Mesothelial cell of epicardium (in vitro differentiated cells): ENCODE measurements at regions not wholly inside any gene's neighbourhood (a gene's known extent, or its start where the extent isn't known, plus 50 kb on each side); places are given as distances from the start of the nearest gene placed in this dataset.
"Not testable (repeated sequence)": the region's sequence is repeated elsewhere in the genome, so short reads cannot be mapped to it uniquely, and the experiment has no call there.

Experiments used
- DNase-seq, 2 experiments: peaks; one replicate each; pipeline ENCODE4 v3.0.0; 2021; ENCODE audit warnings: low spot score in 2 of 2; ENCODE audit not compliant: unreplicated experiment in 2 of 2
- H3K27ac Mint-ChIP-seq: 2 replicates; pipeline ENCODE4 v1.8.0; 2021; ENCODE audit warnings: mixed read lengths
- H3K27me3 Mint-ChIP-seq: 2 replicates; pipeline ENCODE4 v1.8.0; 2021; ENCODE audit warnings: low read depth, mixed read lengths
- H3K36me3 Mint-ChIP-seq: 2 replicates; pipeline ENCODE4 v1.8.0; 2021; ENCODE audit warnings: mixed read lengths
- H3K4me1 Mint-ChIP-seq: 2 replicates; pipeline ENCODE4 v1.8.0; 2021; ENCODE audit warnings: mixed read lengths
- H3K4me3 Mint-ChIP-seq: 2 replicates; pipeline ENCODE4 v1.8.0; 2021; ENCODE audit warnings: mild to moderate bottlenecking, moderate library complexity, mixed read lengths
- H3K9me3 Mint-ChIP-seq: 2 replicates; pipeline ENCODE4 v1.8.0; 2021; ENCODE audit warnings: mixed read lengths
- CTCF ChIP-seq: fragments of 200-600 bp; sonication (generic); IDR thresholded peaks from one replicate; pipeline ENCODE4 v1.5.0; 2021; ENCODE audit warnings: antibody characterized with exemption; ENCODE audit not compliant: unreplicated experiment

- Mint-ChIP-seq H3K27me3 (peaks cover 47% of the 10 kb centered on the region), H3K4me3 (no peak overlapping the region), H3K9me3 (peaks cover 5% of the 10 kb centered on the region), H3K36me3 (no peaks in the 10 kb centered on the region), H3K27ac (no peak overlapping the region), H3K4me1 (no peaks in the 10 kb centered on the region)
- TF ChIP-seq CTCF, result no peak
- no peak for DNase-seq
These were observed 163.4 kb upstream of the ITGA1 start for GRCh38 chr5:52624291-52624690.

GRCh38 chr5:52626312-52626711 lies 161.4 kb upstream of the ITGA1 start:
- peaks cover 5% of the 10 kb centered on the region for H3K9me3 Mint-ChIP-seq
- peaks cover 47% of the 10 kb centered on the region for H3K27me3 Mint-ChIP-seq

GRCh38 chr5:52627740-52628139 lies 160.0 kb upstream of the ITGA1 start:
- Mint-ChIP-seq H3K36me3 (no peaks in the 10 kb centered on the region), H3K9me3 (peaks cover 5% of the 10 kb centered on the region), H3K4me1 (no peaks in the 10 kb centered on the region), H3K4me3 (no peak overlapping the region), H3K27ac (no peak overlapping the region), H3K27me3 (peaks cover 47% of the 10 kb centered on the region)
- TF ChIP-seq CTCF, result no peak
- DNase-seq, result no peak

More at GRCh38 chr5:52626312-52626711, 161.4 kb upstream of the ITGA1 start:
- no peak overlapping the region for H3K4me3 Mint-ChIP-seq
- TF ChIP-seq CTCF, result no peak
- H3K36me3 Mint-ChIP-seq, result no peaks in the 10 kb centered on the region
- H3K27ac Mint-ChIP-seq, result no peak overlapping the region
- no peaks in the 10 kb centered on the region for H3K4me1 Mint-ChIP-seq
- DNase-seq, result no peak

- Mint-ChIP-seq H3K4me3 (no peak overlapping the region), H3K9me3 (peaks cover 5% of the 10 kb centered on the region), H3K36me3 (no peaks in the 10 kb centered on the region), H3K4me1 (no peaks in the 10 kb centered on the region), H3K27ac (no peak overlapping the region), H3K27me3 (peaks cover 31% of the 10 kb centered on the region)
- no peak for TF ChIP-seq CTCF
- DNase-seq, result no peak
These were observed 155.4 kb upstream of the ITGA1 start for GRCh38 chr5:52632281-52632680.

- DNase-seq, H3K4me3 Mint-ChIP-seq, H3K36me3 Mint-ChIP-seq, H3K9me3 Mint-ChIP-seq, H3K27ac Mint-ChIP-seq, H3K4me1 Mint-ChIP-seq: not testable (repeated sequence)
- peaks cover 20% of the 10 kb centered on the region for H3K27me3 Mint-ChIP-seq
These were observed 153.5 kb upstream of the ITGA1 start for GRCh38 chr5:52634171-52634570.

- H3K27me3 Mint-ChIP-seq, result no peaks in the 10 kb centered on the region
- no peaks in the 10 kb centered on the region for H3K4me1 Mint-ChIP-seq
- no peak overlapping the region for H3K27ac Mint-ChIP-seq
- TF ChIP-seq CTCF, result no peak
- H3K9me3 Mint-ChIP-seq, result peaks cover 20% of the 10 kb centered on the region
- no peaks in the 10 kb centered on the region for H3K36me3 Mint-ChIP-seq
- H3K4me3 Mint-ChIP-seq, result no peak overlapping the region
- no peak for DNase-seq
These were observed 149.0 kb upstream of the ITGA1 start for GRCh38 chr5:52638732-52639131.
